ENCODE measurements at regions not wholly inside any gene's neighbourhood (a gene's known extent, or its start where the extent isn't known, plus 50 kb on each side); places are given as distances from the start of the nearest gene placed in this dataset.

- TF ChIP-seq, protein P1, sequence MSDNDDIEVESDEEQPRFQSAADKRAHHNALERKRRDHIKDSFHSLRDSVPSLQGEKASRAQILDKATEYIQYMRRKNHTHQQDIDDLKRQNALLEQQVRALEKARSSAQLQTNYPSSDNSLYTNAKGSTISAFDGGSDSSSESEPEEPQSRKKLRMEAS (IDR thresholded peaks at IDR 0.05) = no peak
- TF ChIP-seq, protein P2, sequence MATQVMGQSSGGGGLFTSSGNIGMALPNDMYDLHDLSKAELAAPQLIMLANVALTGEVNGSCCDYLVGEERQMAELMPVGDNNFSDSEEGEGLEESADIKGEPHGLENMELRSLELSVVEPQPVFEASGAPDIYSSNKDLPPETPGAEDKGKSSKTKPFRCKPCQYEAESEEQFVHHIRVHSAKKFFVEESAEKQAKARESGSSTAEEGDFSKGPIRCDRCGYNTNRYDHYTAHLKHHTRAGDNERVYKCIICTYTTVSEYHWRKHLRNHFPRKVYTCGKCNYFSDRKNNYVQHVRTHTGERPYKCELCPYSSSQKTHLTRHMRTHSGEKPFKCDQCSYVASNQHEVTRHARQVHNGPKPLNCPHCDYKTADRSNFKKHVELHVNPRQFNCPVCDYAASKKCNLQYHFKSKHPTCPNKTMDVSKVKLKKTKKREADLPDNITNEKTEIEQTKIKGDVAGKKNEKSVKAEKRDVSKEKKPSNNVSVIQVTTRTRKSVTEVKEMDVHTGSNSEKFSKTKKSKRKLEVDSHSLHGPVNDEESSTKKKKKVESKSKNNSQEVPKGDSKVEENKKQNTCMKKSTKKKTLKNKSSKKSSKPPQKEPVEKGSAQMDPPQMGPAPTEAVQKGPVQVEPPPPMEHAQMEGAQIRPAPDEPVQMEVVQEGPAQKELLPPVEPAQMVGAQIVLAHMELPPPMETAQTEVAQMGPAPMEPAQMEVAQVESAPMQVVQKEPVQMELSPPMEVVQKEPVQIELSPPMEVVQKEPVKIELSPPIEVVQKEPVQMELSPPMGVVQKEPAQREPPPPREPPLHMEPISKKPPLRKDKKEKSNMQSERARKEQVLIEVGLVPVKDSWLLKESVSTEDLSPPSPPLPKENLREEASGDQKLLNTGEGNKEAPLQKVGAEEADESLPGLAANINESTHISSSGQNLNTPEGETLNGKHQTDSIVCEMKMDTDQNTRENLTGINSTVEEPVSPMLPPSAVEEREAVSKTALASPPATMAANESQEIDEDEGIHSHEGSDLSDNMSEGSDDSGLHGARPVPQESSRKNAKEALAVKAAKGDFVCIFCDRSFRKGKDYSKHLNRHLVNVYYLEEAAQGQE (IDR thresholded peaks at IDR 0.05; ENCODE audit: low read depth) = no peak
These were observed 563.9 kb downstream of the TFAP2A start for GRCh38 chr6:9851006-9851405.

Measured in Ishikawa (cell line).